ENCODE measurements at regions not wholly inside any gene's neighbourhood (a gene's known extent, or its start where the extent isn't known, plus 50 kb on each side); places are given as distances from the start of the nearest gene placed in this dataset.

- TF ChIP-seq CTCF (IDR thresholded peaks at IDR 0.05; ENCODE audit: low read depth, low read length, poor library complexity, severe bottlenecking) (no peak), EZH2phosphoT487 (IDR thresholded peaks at IDR 0.05; ENCODE audit: borderline replicate concordance, low read length) (no peak)
Measured at GRCh38 chr15:45941367-45941766, 306.5 kb downstream of the SQOR start.
